AG04449 (cell line): ENCODE measurements at regions not wholly inside any gene's neighbourhood (a gene's known extent, or its start where the extent isn't known, plus 50 kb on each side); places are given as distances from the start of the nearest gene placed in this dataset.

Experiments
- CTCF ChIA-PET: fragments of 350-600 bp; formaldehyde crosslinking; extraction: SDS; loops from one replicate; lab custom pipeline; 2021; ENCODE audit warnings: antibody characterized with exemption; lab: Yijun Ruan, JAX
- POLR2A ChIA-PET: fragments of 400-600, 350-600 bp; formaldehyde crosslinking; extraction: SDS; loops from one replicate; lab custom pipeline; 2020; ENCODE audit warnings: antibody characterized with exemption, inconsistent platforms; lab: Yijun Ruan, JAX
- DNase-seq: peaks from one replicate; pipeline ENCODE4 v3.0.0-alpha.2; 2010; ENCODE audit warnings: low read depth, low spot score
- H3K4me3 ChIP-seq: 2 replicates; pipeline ENCODE4 v1.5.1; 2011; ENCODE audit warnings: low read depth, mild to moderate bottlenecking, control low read depth, low read length
- TF ChIP-seq, protein P1 (sequence below): IDR thresholded peaks from one replicate; pipeline ENCODE4 v1.5.1; 2011; ENCODE audit warnings: mild to moderate bottlenecking, moderate library complexity, low read length, control low read depth, inconsistent platforms; ENCODE audit not compliant: insufficient read depth; ENCODE audit errors: missing control alignments

DNA sequence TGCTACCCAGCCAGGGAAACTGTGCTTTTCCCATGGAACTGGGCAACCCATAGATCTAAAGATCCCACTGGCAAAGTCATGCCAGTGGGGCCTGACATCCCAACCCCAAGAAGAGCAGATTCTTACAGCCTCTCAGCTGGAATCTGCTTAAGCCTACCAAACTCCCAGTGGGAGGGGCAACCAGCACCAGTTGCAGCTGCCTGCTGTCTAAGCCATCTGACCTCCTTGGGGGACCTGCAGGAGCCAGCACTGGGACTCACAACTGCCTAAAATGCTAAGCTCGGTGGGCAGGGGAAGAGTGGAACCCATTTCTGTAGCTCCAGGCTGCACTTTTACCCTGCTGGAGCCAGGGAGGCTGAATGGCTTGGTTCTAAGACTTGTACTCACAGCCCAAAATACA lies 770.7 kb upstream of the SLC8A1 start:
- TF ChIP-seq, protein P1, sequence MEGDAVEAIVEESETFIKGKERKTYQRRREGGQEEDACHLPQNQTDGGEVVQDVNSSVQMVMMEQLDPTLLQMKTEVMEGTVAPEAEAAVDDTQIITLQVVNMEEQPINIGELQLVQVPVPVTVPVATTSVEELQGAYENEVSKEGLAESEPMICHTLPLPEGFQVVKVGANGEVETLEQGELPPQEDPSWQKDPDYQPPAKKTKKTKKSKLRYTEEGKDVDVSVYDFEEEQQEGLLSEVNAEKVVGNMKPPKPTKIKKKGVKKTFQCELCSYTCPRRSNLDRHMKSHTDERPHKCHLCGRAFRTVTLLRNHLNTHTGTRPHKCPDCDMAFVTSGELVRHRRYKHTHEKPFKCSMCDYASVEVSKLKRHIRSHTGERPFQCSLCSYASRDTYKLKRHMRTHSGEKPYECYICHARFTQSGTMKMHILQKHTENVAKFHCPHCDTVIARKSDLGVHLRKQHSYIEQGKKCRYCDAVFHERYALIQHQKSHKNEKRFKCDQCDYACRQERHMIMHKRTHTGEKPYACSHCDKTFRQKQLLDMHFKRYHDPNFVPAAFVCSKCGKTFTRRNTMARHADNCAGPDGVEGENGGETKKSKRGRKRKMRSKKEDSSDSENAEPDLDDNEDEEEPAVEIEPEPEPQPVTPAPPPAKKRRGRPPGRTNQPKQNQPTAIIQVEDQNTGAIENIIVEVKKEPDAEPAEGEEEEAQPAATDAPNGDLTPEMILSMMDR: no peak
- H3K4me3 ChIP-seq: no peak overlapping the region
- DNase-seq: no peak
- ChIA-PET POLR2A (no interaction called here), CTCF (no interaction called here)

DNA sequence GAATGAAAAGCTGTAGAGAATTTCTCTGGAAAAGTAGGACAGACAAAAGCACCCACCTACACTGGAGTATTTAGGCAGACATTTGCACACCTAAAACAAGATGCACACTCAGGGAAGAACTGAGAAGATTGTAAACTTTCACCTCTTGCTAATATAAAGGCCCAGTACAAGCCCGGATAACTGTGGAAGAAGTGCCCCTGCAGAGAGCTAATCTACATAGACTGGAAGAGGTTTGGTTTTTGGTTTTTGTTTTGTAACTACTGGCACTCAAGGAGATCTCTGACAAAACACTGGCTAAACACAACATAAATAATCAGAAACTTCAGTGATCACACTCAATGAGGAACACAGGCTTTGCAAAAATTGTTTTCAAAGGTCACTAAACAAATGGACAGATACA lies 782.2 kb upstream of the SLC8A1 start:
- no peak overlapping the region for H3K4me3 ChIP-seq
- ChIA-PET CTCF (no interaction called here), POLR2A (no interaction called here)
- TF ChIP-seq, protein P1: no peak
- no peak for DNase-seq

DNA sequence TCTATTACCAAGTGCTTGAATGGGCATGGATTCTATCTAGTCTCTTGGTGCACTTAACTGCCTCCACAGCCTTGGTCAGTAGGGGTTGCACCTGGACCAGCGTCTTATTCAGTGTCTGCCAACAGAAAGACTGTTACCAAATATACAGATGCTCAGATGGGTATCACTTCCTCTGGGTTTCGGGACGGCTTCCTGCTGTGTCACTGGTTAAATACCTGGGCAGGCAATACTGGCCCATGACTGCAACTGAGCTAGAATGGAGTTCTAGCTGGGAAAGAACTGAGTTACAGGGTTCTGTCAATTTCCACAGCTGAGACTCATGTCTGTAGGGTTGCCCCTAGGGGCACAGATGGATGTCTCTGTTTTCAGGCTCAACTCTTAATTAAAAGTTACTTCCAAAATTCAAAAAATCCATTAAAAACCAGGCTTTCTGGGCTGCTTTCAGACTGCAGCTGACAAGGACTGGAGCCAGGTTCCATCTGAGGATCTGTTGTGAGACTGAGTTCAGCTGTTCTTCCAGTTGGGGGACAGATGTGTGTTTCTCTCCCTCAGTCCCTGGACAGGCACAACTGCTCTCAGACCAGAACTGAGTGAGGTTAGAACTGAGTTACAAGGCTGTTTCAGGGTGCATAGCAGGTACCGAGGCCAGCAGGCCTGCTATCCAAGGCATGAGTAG lies 789.6 kb upstream of the SLC8A1 start:
- DNase-seq: no peak
- no peak overlapping the region for H3K4me3 ChIP-seq
- TF ChIP-seq, protein P1: no peak
- CTCF ChIA-PET: no interaction called here
- POLR2A ChIA-PET: no interaction called here

DNA sequence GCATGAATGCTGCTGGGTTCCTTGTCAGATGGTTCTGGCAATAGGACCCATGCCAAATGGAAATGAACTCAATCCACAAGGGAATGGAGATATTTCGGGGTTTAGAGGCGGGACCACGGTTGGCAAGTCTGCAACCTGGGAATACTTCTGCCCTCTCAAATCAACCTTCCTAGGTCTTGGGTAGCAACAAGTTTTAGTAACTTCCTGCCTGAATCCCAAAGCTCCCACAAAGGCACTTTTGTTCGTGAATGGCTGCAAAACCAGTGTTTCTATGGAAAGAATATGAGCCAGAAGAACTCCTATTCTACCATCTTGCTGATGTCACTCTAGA lies 790.1 kb upstream of the SLC8A1 start:
- ChIA-PET POLR2A (no interaction called here), CTCF (no interaction called here)
- H3K4me3 ChIP-seq: no peak overlapping the region
- TF ChIP-seq, protein P1: no peak
- DNase-seq: no peak

DNA sequence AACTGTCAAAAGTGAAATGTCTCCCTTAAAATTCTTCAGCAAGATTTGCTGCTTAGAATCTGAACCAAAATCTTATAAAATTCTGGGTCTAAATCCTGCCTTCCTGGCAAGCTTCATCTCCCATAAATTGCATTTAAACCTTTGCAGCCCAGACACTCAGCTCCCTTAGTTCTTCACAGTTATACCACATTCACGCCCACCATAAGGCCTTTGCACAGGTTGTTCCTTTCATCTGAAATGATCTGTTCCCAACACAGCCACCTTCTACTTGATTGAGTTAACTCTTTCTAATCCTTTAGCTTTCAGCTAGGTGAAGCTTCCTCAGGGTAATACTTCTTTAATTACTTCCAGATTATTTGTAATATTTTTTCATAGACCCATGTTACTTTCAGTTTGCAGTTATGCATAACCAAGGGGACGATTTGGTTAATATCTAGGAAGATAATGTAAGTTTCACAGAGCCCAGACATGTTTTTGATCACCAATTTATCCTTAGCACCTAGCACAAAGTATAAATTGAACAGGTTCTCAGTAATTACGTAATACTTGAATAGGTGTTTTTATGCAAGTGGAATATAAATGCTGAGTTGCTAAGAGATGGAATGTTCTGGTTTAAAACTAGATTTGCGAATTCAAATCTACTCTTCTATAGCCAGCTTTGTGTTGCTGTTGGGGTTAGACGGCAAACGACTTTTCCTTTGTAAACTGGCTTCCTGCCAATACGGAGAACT lies 779.7 kb upstream of the PKDCC start:
- no peak overlapping the region for H3K4me3 ChIP-seq
- TF ChIP-seq, protein P1: no peak
- no peak for DNase-seq
- POLR2A ChIA-PET: no interaction called here
- CTCF ChIA-PET: no interaction called here

DNA sequence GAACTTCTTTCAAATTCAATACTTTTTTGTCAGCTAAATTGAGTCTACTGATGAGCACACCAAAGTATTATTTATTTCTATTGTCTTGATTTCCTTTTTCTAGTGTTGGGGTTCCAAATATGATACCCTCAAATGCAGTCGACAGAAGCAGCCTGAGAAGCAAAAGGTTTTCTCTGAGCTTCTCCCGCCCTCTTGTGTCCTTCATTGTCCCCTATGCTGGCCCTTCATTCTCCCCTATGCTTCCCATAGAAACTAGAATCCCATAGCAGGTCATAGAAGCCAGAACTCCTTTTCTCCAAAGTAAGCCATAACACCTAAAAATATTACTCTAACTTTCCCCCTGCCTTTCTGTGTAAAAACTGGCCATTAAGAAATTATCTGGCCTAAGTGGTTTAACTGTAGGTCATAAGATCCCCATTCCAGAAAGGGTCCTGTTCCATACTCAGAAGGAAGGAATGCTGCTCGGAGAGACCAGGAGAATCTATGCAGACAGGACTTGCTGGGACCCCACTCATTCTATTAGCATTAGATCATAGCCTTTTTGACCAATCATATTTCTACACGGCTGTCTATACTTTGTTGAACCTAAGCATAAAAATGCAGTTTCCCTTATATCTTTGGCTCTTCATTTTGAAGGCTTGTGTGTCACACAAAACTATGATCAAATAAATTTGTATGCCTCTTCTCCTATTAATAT lies 764.6 kb upstream of the PKDCC start:
- ChIA-PET POLR2A (no interaction called here), CTCF (no interaction called here)
- no peak for DNase-seq
- TF ChIP-seq, protein P1: no peak
- no peak overlapping the region for H3K4me3 ChIP-seq
